ENCODE measurements at regions not wholly inside any gene's neighbourhood (a gene's known extent, or its start where the extent isn't known, plus 50 kb on each side); places are given as distances from the start of the nearest gene placed in this dataset.

GRCh38 chr20:60950974-60951373 is 301.1 kb upstream of the CDH4 start:
- TF ChIP-seq CTCF (IDR thresholded peaks at IDR 0.05) = no peak
- Histone ChIP-seq H3K36me3 (no peaks in the 10 kb centered on the region), H3K4me3 (no peak overlapping the region), H3K9me3 (no peaks in the 10 kb centered on the region), H3K27ac (no peak overlapping the region), H3K4me1 (no peaks in the 10 kb centered on the region), H3K27me3 (peaks cover 0 to 4% (median 0%) of the 10 kb centered on the region in 7 donors)
- ATAC-seq = no peak
- intact Hi-C loops (cut with DNase I) = no loop called here
- WGBS, 2 donors = 87 to 89% methylated on average over 5 of the region's 5 CpGs
- DNase-seq = no peak

GRCh38 chr20:60952861-60953260 is 299.2 kb upstream of the CDH4 start:
- no peaks in the 10 kb centered on the region for H3K36me3 ChIP-seq
- H3K27ac ChIP-seq = no peak overlapping the region
- no peaks in the 10 kb centered on the region for H3K9me3 ChIP-seq
- DNase-seq (no peak), ATAC-seq (no peak)
- H3K4me1 ChIP-seq = no peaks in the 10 kb centered on the region
- peaks cover 0 to 12% (median 4%) of the 10 kb centered on the region in 7 donors for H3K27me3 ChIP-seq
- 79 to 80% methylated on average over 8 of the region's 8 CpGs for WGBS, 2 donors
- TF ChIP-seq CTCF (IDR thresholded peaks at IDR 0.05) = no peak
- no peak overlapping the region for H3K4me3 ChIP-seq
- intact Hi-C loops (cut with DNase I) = no loop called here

- Histone ChIP-seq H3K4me1 (no peaks in the 10 kb centered on the region), H3K4me3 (no peak overlapping the region), H3K36me3 (no peaks in the 10 kb centered on the region), H3K27me3 (peaks cover 0 to 12% (median 4%) of the 10 kb centered on the region in 7 donors), H3K9me3 (no peaks in the 10 kb centered on the region), H3K27ac (no peak overlapping the region)
- no peak for ATAC-seq
- TF ChIP-seq CTCF (IDR thresholded peaks at IDR 0.05) = no peak
- intact Hi-C loops (cut with DNase I) = no loop called here
- WGBS, 2 donors = 79 to 82% methylated on average over 13 of the region's 13 CpGs
- no peak for DNase-seq
These were observed 298.7 kb upstream of the CDH4 start for GRCh38 chr20:60953321-60953720.

- 53 to 60% methylated on average over 2 of the region's 2 CpGs for WGBS, 2 donors
These were observed 296.4 kb upstream of the CDH4 start for GRCh38 chr20:60955706-60956105.

More at GRCh38 chr20:60955706-60956105, 296.4 kb upstream of the CDH4 start:
- Histone ChIP-seq H3K4me1 (no peaks in the 10 kb centered on the region), H3K27ac (no peak overlapping the region), H3K27me3 (peaks cover 0 to 19% (median 12%) of the 10 kb centered on the region in 7 donors), H3K4me3 (no peak overlapping the region), H3K9me3 (no peaks in the 10 kb centered on the region), H3K36me3 (no peaks in the 10 kb centered on the region)
- DNase-seq = no peak
- no peak for ATAC-seq
- TF ChIP-seq CTCF (IDR thresholded peaks at IDR 0.05) = no peak
- intact Hi-C loops (cut with DNase I) = no loop called here

Data from heart right ventricle (tissue), 16 donors.